GM18858 (cell line): ENCODE measurements at regions not wholly inside any gene's neighbourhood (a gene's known extent, or its start where the extent isn't known, plus 50 kb on each side); places are given as distances from the start of the nearest gene placed in this dataset.
"Not testable (repeated sequence)": the region's sequence is repeated elsewhere in the genome, so short reads cannot be mapped to it uniquely, and the experiment has no call there.

Experiments used
- ATAC-seq: cut with Tn5 transposase; IDR thresholded peaks from one replicate; pipeline ENCODE4 v1.9.1; 2021; ENCODE audit not compliant: unreplicated experiment

DNA sequence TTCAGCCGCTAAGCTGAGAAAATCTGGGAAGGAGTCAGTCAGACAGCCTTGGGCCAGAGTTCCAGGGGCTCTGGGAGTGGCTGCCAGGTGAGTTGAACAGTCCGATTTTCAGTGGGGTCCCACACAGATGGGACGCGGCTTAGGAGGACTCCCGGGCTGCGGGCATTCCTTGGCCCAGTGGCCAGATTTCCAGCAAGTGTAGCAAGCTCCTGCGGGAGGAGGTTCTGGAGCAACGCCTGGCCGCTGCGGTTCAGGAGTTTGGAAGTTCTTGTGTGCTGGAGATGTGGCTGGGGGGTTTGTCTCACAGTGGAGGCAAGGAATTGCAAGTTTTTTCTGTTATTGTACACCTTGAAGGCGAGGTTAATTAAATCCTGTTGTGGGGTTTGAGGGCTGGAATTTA, 1020.1 kb upstream of the MANEA start:
- not testable (repeated sequence) for ATAC-seq

DNA sequence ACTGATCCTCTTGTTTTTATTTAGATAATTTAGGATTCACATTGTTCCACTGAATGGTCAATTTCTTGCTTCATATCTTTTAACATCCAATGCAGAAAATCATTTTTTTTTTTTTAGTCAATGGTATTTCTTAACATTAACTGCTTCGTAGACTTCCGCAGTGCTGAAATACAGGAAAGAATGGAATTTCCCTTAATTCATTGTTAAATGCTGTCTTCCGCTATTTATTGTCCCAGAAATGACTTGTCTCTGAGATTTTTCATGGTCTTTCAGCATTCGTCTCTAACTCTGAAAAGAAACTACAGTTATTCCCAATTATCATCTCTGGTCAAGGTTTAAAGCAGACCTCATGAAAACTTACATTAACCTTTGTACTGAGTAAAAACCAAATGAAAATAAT, 1029.1 kb upstream of the MANEA start:
- ATAC-seq = no peak

DNA sequence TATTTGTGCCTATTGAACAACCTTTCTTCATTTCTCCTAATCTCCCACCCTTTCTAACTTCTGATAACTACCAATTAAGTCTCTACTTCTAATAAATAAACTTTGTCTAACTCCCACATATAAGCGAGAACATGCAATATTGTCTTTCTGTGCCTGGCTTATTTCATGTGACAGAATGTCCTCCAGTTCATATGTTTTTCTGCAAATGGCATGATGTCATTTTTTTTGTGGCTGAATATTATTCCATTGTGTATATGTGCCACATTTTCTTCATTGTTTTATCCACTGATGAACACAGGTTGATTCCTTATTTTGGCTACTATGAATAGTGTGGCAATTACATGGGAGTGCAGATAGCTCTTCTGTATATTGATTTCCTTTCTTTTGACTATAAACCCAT, 1041.5 kb upstream of the MANEA start:
- no peak for ATAC-seq

DNA sequence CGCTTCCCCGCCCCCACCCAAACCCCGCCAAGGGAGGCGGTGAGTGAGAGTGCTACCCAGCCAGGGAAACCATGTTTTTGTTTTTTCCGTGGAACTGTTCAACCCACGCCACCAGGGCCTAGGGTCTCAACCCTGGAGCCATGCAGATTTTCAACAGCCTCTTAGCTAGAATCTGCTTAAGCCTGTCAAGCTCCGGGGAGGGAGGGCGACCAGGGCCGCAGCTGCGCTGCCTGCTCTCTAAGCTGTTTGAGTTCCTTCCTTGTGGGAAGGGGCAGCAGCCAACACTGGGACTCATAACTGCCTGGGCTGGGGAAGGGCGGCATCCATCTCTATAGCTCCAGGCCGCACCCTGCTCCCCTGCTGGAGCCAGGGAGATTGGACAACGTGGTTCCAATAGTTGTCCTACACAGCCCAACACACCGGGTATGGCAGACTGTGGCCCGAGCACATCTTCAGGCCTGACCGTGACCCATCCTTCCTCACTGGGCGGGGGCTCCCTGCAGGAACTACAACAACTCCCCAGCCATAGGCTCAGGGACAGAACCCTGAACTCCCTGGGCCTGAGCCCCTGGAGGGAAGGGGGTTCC, 1065.7 kb upstream of the MANEA start:
- no peak for ATAC-seq

DNA sequence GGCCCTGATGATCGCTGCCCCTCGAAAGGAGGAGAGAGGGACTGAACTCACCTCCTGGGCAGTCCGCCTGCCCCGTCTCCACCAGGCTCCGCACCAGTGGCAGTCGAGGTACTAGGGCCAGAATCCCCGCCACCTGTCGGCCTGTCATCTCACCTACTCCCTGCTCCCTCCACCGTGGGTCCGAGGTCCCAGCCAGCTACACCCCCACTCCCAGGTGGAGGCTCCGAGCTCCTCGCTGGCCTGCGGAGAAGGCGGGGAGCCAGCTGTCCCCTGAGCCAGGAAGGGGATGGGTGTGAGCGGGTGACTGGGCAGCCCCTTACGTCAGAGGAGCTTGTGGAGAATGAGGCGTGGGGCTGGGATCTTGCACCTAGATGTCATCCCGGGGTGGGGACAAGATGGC, 1066.5 kb upstream of the MANEA start:
- no peak for ATAC-seq

GRCh38 chr6:94501516-94501915, 1075.8 kb upstream of the MANEA start:
- no peak for ATAC-seq

GRCh38 chr6:94498099-94498498, 1078.7 kb upstream of the EPHA7 start:
- ATAC-seq = no peak

DNA sequence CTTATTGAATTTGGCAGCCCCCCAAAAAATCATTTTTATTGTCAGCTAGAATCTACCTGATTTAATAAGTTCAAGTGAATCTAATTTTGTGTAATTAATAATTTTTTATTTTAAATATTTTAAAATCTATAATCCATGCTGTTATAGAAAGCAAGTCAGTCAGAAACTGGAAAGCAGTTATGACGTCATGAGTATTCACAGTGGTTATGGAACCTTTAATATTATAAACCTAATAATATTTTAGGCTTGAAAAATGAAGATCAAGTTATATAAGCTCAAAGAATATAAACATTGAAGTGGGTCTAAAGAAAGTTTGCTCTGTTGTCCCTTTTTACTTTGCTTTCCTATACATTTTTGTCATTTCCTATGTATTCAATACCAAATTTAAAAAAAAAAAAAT, 1075.1 kb upstream of the EPHA7 start:
- ATAC-seq = no peak

DNA sequence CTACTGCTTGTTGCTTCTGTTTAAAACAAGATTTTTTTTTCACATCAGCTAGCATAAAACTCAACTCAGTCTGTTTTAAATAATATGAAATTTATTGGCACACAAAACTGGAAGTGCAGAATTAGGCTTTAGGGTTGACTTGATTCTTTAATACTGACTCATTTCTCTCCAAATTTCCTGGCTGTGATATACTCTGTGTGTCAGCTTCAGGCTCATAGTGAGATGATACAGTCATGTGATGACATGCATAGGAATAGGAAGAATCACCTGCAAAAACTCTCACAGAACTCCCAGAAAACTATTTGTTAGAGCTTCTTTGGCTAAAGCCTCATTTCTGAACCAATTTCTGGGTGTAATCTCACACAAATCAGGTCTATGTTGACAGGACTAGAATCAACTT, 1068.0 kb upstream of the EPHA7 start:
- no peak for ATAC-seq

GRCh38 chr6:94478133-94479005, 1059.0 kb upstream of the EPHA7 start:
- no peak for ATAC-seq

DNA sequence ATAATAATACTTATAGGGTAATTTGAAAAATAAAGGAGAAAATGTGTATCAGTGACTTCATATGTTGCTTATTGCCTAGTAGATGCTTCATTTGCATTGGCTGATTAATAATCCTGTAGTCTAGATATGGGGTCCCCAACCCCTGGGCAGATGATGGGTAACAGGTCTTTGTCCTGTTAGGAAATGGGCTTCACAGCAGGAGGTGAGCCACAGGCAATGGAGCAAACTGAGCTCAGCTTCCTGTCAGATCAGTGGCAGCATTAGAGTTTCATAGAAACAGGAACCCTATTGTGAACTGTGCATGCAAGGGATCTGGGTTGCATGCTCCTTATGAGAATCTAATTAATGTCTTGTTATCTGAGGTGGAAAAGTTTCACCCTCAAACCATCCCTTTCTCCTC, 1049.5 kb upstream of the EPHA7 start:
- no peak for ATAC-seq

- no peak for ATAC-seq
Observed at GRCh38 chr6:94464018-94464510, 1044.7 kb upstream of the EPHA7 start.

- no peak for ATAC-seq
Observed at GRCh38 chr6:94463306-94463705, 1043.9 kb upstream of the EPHA7 start.

DNA sequence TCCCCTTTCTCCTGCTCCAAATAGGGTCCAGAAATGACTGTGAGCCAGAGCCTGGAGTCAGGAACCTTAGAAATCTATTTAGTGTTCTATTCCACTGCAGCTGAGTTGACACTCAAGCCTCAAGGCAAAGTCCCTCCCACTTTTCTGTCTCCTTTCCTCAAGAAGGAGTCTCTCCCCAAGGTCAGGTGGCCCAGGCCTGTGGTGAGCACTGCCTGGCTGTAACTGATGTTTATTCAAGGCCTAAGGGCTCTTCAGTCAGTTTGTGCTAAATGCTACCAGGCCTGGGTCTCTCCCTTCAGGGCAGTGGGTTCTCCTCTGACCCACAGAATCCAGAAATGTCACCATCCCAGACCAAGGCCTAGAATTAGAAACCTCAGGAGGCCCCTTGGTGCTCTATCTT, 1042.9 kb upstream of the EPHA7 start:
- ATAC-seq = no peak

DNA sequence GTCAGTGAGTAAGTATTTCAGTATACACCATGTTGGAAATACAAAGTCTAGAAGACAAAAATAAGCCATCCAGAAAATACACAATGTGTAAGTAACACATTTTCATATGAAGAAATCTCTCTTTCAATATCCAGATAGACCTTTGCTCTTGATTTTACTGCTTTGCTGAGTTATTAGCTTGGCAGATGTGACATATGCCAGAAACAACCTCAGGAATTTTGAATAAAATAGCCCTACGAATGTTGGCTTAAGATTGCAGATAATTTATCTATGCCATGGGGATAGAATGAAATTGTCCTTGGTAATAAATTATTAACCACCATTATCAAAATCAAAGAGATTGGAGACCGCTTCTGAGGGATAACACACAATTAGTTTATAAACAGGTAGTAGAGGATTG, 1036.9 kb upstream of the EPHA7 start:
- no peak for ATAC-seq

DNA sequence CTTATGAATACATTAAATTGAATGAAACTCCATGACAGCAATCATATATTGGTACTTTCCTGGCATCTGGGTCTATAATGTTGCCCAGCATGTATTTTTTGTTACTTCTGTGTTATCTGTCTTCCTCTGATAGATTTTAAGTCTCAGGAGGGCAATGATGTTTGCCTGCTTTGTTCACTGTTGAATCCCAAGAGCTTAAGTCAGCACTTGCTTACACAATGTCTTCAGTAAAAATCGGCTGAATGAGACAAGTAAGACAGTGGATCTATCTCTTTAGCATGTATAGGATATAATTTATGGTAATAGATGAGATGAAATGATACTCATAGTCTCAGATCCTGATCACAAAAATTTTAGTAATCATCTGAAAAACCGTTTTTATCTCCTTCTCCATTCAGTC, 1034.9 kb upstream of the EPHA7 start:
- no peak for ATAC-seq

DNA sequence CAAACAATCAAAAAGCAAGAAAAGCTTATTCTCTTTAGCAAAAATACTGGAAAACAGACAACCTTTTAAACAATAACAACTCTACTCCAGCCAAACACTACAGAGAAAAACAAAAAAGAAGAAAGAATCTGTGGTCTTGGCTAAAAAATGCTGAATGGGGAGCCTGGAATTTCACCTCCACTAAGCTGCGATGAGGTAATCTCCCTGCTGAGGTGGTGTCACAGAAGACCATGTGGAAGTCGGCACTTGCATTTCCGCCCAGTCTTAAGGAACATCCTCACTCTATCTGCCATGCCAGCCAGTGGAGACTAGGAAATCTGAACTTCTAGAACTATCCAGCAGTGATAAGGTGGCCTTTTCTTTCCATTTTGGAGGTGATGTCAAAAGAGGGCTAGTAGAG, 1026.8 kb upstream of the EPHA7 start:
- ATAC-seq = no peak

DNA sequence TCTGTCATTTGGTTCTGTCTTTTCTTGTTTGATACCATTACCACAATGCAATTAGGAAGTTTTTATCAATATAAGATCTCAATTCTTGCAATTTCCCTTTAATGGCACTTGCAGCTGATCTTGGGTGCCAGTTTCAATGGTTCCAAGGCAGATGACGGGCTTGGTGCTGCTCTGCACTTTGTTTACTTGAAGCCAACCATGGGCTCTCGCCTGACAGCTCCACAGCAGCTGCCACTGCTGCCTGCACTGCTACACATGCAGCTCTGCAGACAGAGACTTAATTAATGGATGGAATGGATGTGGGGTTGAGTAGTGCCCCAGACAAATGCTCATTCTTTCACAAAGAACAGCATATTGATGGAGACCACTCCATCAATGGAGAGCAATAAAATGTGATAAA, 1024.3 kb upstream of the EPHA7 start:
- no peak for ATAC-seq

GRCh38 chr6:94424692-94425091, 1005.3 kb upstream of the EPHA7 start:
- ATAC-seq = no peak

- ATAC-seq = no peak
Observed at GRCh38 chr6:94417363-94417762, 998.0 kb upstream of the EPHA7 start.

GRCh38 chr6:94414041-94414440, 994.7 kb upstream of the EPHA7 start:
- ATAC-seq = no peak

DNA sequence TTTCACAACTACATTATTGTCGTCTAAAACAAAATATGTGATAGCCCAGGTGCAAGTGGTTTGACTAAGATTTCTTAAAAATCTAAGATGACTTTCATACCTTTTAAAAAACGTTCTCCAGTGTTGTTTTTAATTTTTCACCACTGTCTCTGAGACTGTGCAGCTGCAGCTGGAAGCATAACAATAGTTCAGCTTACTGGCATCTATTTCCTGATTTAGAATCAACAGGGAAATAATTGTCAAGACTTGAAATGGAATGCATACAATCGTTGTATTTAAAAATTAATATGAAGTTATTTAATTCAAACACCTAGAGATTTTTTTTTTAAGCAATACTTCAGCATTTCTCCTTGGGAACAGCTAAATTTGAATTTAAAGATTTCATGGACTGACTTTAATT, 982.0 kb upstream of the EPHA7 start:
- no peak for ATAC-seq

GRCh38 chr6:94394822-94395221, 975.5 kb upstream of the EPHA7 start:
- no peak for ATAC-seq
